GM23338 (cell line): ENCODE measurements at regions not wholly inside any gene's neighbourhood (a gene's known extent, or its start where the extent isn't known, plus 50 kb on each side); places are given as distances from the start of the nearest gene placed in this dataset.

Experiments
- ATAC-seq: fragments of 200-7000 bp; cut with Tn5 transposase; 3 replicates; pipeline ENCODE4 v1.9.1; 2020
- DNase-seq: peaks from one replicate; pipeline ENCODE4 v3.0.0-alpha.2; 2015; ENCODE audit warnings: low spot score
- H2AFZ ChIP-seq: fragments of 200-600 bp; sonication (generic); 2 replicates; pipeline ENCODE4 v1.8.0; 2016; ENCODE audit warnings: antibody characterized with exemption, mild to moderate bottlenecking, moderate library complexity
- H3F3A ChIP-seq: fragments of 200-600 bp; sonication (generic); replicated peaks from 2 replicates; pipeline ENCODE4 v1.8.0; 2017; ENCODE audit warnings: antibody characterized with exemption, mixed run types, low read depth
- H3K27ac ChIP-seq: fragments of 200-600 bp; sonication (generic); 2 replicates; pipeline ENCODE4 v1.6.1; 2016; ENCODE audit warnings: low read depth
- H3K27me3 ChIP-seq: fragments of 200-600 bp; sonication (generic); 2 replicates; pipeline ENCODE4 v1.8.0; 2016; ENCODE audit warnings: mild to moderate bottlenecking, mixed run types, moderate library complexity; ENCODE audit not compliant: insufficient read depth
- H3K36me3 ChIP-seq: fragments of 200-600 bp; sonication (generic); 2 replicates; pipeline ENCODE4 v1.8.0; 2016; ENCODE audit warnings: mild to moderate bottlenecking; ENCODE audit not compliant: insufficient read depth
- H3K4me1 ChIP-seq: fragments of 200-600 bp; sonication (generic); 2 replicates; pipeline ENCODE4 v1.8.0; 2016; ENCODE audit warnings: mild to moderate bottlenecking, moderate library complexity; ENCODE audit not compliant: insufficient read depth
- H3K4me2 ChIP-seq: fragments of 200-600 bp; sonication (generic); 2 replicates; pipeline ENCODE4 v1.7.1; 2017; ENCODE audit warnings: mixed run types
- H3K4me3 ChIP-seq: fragments of 200-600 bp; sonication (generic); 2 replicates; pipeline ENCODE4 v1.6.1; 2016; ENCODE audit warnings: mixed run types
- H3K79me2 ChIP-seq: fragments of 200-600 bp; sonication (generic); replicated peaks from 2 replicates; pipeline ENCODE4 v1.8.0; 2017; ENCODE audit warnings: mild to moderate bottlenecking; ENCODE audit not compliant: insufficient read depth
- H3K9me2 ChIP-seq: fragments of 200-600 bp; sonication (generic); 2 replicates; pipeline ENCODE4 v1.8.0; 2017; ENCODE audit not compliant: insufficient read depth
- H4K20me1 ChIP-seq: fragments of 200-600 bp; sonication (generic); replicated peaks from 2 replicates; pipeline ENCODE4 v1.8.0; 2017; ENCODE audit warnings: mild to moderate bottlenecking; ENCODE audit not compliant: insufficient read depth
- H3K27ac Mint-ChIP-seq: 2 replicates; pipeline ENCODE4 v1.8.0; 2020; ENCODE audit warnings: inconsistent platforms, mild to moderate bottlenecking, moderate library complexity, mixed read lengths
- H3K27me3 Mint-ChIP-seq: 3 replicates; pipeline ENCODE4 v1.8.0; 2022; ENCODE audit warnings: low read depth, mild to moderate bottlenecking, moderate library complexity, mixed read lengths, inconsistent platforms; ENCODE audit not compliant: insufficient read depth, poor library complexity
- H3K36me3 Mint-ChIP-seq: 3 replicates; pipeline ENCODE4 v1.8.0; 2021; ENCODE audit warnings: low read depth, mild to moderate bottlenecking, inconsistent platforms, moderate library complexity, mixed read lengths
- H3K4me1 Mint-ChIP-seq: 3 replicates; pipeline ENCODE4 v1.8.0; 2020; ENCODE audit warnings: mild to moderate bottlenecking, inconsistent platforms, mixed read lengths
- H3K4me3 Mint-ChIP-seq: 3 replicates; pipeline ENCODE4 v1.8.0; 2021; ENCODE audit warnings: moderate library complexity, mild to moderate bottlenecking, inconsistent platforms, mixed read lengths
- H3K9me3 Mint-ChIP-seq: 3 replicates; pipeline ENCODE4 v1.8.0; 2020; ENCODE audit warnings: moderate library complexity, mild to moderate bottlenecking, inconsistent platforms, mixed read lengths
- CREB1 ChIP-seq: fragments of 250-450 bp; sonication (Bioruptor Pico); IDR thresholded peaks from 2 replicates; pipeline ENCODE4 v1.5.0; 2020; ENCODE audit warnings: low read depth, mild to moderate bottlenecking, moderate library complexity
- ETS1 ChIP-seq: IDR thresholded peaks from 2 replicates; pipeline ENCODE4 v1.6.1; 2016; ENCODE audit warnings: antibody characterized with exemption
- EZH2 ChIP-seq: fragments of 200-600 bp; sonication (generic); IDR thresholded peaks from one replicate; pipeline ENCODE4 v1.8.0; 2017; ENCODE audit warnings: antibody characterized with exemption, mild to moderate bottlenecking, low read depth; ENCODE audit not compliant: unreplicated experiment
- EZH2phosphoT487 ChIP-seq: fragments of 200-600 bp; sonication (generic); IDR thresholded peaks from one replicate; pipeline ENCODE4 v1.8.1; 2018; ENCODE audit warnings: antibody characterized with exemption; ENCODE audit not compliant: unreplicated experiment
- JUNB ChIP-seq: IDR thresholded peaks from one replicate; pipeline ENCODE4 v1.6.1; 2016; ENCODE audit warnings: antibody characterized with exemption; ENCODE audit not compliant: unreplicated experiment
- NANOG ChIP-seq: IDR thresholded peaks from 2 replicates; pipeline ENCODE4 v1.6.1; 2016; ENCODE audit warnings: antibody characterized with exemption, borderline replicate concordance
- POLR2AphosphoS5 ChIP-seq: IDR thresholded peaks from 2 replicates; pipeline ENCODE4 v1.6.1; 2016; ENCODE audit warnings: antibody characterized with exemption, low read depth
- STAT1 ChIP-seq: IDR thresholded peaks from one replicate; pipeline ENCODE4 v1.6.1; 2016; ENCODE audit warnings: antibody characterized with exemption; ENCODE audit not compliant: unreplicated experiment
- ZNF114 ChIP-seq: fragments of 250-450 bp; sonication (Bioruptor Pico); IDR thresholded peaks from 2 replicates; pipeline ENCODE4 v1.5.0; 2020; ENCODE audit warnings: mild to moderate bottlenecking, moderate library complexity
- ZNF331 ChIP-seq: fragments of 250-450 bp; sonication (Bioruptor Pico); IDR thresholded peaks from 2 replicates; pipeline ENCODE4 v1.5.0; 2020; ENCODE audit warnings: low read depth, mild to moderate bottlenecking, moderate library complexity
- TF ChIP-seq, protein P1 (sequence below), 2 experiments: fragments of 200-600 bp in 1 of 2; sonication (generic) in 1 of 2; conservative IDR thresholded peaks; 2 replicates each; pipeline versions ENCODE4 v1.5.1 to v1.6.1; 2016 to 2017; ENCODE audit warnings: antibody characterized with exemption in 2 of 2, low read depth in 2 of 2, mild to moderate bottlenecking in 2 of 2, moderate library complexity in 1 of 2
- TF ChIP-seq, protein P2 (sequence below): IDR thresholded peaks from one replicate; pipeline ENCODE4 v1.6.1; 2018; ENCODE audit warnings: antibody characterized with exemption; ENCODE audit not compliant: unreplicated experiment
- TF ChIP-seq, protein P3 (sequence below): fragments of 250-450 bp; sonication (Bioruptor Pico); IDR thresholded peaks from 2 replicates; pipeline ENCODE4 v1.5.0; 2020; ENCODE audit warnings: mild to moderate bottlenecking, moderate library complexity

- no peaks in the 10 kb centered on the region for H3K9me3 Mint-ChIP-seq
- Histone ChIP-seq H3F3A (no peaks in the 10 kb centered on the region), H3K27me3 (no peaks in the 10 kb centered on the region), H3K4me1 (peaks cover 8% of the 10 kb centered on the region; the same call in 1 of the 2 replicates), H3K9me2 (no peaks in the 10 kb centered on the region), H3K79me2 (no peaks in the 10 kb centered on the region), H2AFZ (no peak overlapping the region), H3K4me3 (no peak overlapping the region), H4K20me1 (no peaks in the 10 kb centered on the region), H3K27ac (no peak overlapping the region), H3K36me3 (no peaks in the 10 kb centered on the region), H3K4me2 (no peak overlapping the region)
- H3K36me3 Mint-ChIP-seq = no peaks in the 10 kb centered on the region
- no peak for TF ChIP-seq STAT1
- no peak for TF ChIP-seq EZH2
- TF ChIP-seq ZNF331 (CRISPR knock-in tag) = no peak
- TF ChIP-seq, protein P1, sequence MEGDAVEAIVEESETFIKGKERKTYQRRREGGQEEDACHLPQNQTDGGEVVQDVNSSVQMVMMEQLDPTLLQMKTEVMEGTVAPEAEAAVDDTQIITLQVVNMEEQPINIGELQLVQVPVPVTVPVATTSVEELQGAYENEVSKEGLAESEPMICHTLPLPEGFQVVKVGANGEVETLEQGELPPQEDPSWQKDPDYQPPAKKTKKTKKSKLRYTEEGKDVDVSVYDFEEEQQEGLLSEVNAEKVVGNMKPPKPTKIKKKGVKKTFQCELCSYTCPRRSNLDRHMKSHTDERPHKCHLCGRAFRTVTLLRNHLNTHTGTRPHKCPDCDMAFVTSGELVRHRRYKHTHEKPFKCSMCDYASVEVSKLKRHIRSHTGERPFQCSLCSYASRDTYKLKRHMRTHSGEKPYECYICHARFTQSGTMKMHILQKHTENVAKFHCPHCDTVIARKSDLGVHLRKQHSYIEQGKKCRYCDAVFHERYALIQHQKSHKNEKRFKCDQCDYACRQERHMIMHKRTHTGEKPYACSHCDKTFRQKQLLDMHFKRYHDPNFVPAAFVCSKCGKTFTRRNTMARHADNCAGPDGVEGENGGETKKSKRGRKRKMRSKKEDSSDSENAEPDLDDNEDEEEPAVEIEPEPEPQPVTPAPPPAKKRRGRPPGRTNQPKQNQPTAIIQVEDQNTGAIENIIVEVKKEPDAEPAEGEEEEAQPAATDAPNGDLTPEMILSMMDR (conservative IDR thresholded peaks at IDR 0.05; ENCODE audit: low read depth in 2 of 2) = no peak
- no peak for TF ChIP-seq EZH2phosphoT487
- no peak for TF ChIP-seq POLR2AphosphoS5
- TF ChIP-seq, protein P2, sequence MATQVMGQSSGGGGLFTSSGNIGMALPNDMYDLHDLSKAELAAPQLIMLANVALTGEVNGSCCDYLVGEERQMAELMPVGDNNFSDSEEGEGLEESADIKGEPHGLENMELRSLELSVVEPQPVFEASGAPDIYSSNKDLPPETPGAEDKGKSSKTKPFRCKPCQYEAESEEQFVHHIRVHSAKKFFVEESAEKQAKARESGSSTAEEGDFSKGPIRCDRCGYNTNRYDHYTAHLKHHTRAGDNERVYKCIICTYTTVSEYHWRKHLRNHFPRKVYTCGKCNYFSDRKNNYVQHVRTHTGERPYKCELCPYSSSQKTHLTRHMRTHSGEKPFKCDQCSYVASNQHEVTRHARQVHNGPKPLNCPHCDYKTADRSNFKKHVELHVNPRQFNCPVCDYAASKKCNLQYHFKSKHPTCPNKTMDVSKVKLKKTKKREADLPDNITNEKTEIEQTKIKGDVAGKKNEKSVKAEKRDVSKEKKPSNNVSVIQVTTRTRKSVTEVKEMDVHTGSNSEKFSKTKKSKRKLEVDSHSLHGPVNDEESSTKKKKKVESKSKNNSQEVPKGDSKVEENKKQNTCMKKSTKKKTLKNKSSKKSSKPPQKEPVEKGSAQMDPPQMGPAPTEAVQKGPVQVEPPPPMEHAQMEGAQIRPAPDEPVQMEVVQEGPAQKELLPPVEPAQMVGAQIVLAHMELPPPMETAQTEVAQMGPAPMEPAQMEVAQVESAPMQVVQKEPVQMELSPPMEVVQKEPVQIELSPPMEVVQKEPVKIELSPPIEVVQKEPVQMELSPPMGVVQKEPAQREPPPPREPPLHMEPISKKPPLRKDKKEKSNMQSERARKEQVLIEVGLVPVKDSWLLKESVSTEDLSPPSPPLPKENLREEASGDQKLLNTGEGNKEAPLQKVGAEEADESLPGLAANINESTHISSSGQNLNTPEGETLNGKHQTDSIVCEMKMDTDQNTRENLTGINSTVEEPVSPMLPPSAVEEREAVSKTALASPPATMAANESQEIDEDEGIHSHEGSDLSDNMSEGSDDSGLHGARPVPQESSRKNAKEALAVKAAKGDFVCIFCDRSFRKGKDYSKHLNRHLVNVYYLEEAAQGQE = no peak
- TF ChIP-seq, protein P3, sequence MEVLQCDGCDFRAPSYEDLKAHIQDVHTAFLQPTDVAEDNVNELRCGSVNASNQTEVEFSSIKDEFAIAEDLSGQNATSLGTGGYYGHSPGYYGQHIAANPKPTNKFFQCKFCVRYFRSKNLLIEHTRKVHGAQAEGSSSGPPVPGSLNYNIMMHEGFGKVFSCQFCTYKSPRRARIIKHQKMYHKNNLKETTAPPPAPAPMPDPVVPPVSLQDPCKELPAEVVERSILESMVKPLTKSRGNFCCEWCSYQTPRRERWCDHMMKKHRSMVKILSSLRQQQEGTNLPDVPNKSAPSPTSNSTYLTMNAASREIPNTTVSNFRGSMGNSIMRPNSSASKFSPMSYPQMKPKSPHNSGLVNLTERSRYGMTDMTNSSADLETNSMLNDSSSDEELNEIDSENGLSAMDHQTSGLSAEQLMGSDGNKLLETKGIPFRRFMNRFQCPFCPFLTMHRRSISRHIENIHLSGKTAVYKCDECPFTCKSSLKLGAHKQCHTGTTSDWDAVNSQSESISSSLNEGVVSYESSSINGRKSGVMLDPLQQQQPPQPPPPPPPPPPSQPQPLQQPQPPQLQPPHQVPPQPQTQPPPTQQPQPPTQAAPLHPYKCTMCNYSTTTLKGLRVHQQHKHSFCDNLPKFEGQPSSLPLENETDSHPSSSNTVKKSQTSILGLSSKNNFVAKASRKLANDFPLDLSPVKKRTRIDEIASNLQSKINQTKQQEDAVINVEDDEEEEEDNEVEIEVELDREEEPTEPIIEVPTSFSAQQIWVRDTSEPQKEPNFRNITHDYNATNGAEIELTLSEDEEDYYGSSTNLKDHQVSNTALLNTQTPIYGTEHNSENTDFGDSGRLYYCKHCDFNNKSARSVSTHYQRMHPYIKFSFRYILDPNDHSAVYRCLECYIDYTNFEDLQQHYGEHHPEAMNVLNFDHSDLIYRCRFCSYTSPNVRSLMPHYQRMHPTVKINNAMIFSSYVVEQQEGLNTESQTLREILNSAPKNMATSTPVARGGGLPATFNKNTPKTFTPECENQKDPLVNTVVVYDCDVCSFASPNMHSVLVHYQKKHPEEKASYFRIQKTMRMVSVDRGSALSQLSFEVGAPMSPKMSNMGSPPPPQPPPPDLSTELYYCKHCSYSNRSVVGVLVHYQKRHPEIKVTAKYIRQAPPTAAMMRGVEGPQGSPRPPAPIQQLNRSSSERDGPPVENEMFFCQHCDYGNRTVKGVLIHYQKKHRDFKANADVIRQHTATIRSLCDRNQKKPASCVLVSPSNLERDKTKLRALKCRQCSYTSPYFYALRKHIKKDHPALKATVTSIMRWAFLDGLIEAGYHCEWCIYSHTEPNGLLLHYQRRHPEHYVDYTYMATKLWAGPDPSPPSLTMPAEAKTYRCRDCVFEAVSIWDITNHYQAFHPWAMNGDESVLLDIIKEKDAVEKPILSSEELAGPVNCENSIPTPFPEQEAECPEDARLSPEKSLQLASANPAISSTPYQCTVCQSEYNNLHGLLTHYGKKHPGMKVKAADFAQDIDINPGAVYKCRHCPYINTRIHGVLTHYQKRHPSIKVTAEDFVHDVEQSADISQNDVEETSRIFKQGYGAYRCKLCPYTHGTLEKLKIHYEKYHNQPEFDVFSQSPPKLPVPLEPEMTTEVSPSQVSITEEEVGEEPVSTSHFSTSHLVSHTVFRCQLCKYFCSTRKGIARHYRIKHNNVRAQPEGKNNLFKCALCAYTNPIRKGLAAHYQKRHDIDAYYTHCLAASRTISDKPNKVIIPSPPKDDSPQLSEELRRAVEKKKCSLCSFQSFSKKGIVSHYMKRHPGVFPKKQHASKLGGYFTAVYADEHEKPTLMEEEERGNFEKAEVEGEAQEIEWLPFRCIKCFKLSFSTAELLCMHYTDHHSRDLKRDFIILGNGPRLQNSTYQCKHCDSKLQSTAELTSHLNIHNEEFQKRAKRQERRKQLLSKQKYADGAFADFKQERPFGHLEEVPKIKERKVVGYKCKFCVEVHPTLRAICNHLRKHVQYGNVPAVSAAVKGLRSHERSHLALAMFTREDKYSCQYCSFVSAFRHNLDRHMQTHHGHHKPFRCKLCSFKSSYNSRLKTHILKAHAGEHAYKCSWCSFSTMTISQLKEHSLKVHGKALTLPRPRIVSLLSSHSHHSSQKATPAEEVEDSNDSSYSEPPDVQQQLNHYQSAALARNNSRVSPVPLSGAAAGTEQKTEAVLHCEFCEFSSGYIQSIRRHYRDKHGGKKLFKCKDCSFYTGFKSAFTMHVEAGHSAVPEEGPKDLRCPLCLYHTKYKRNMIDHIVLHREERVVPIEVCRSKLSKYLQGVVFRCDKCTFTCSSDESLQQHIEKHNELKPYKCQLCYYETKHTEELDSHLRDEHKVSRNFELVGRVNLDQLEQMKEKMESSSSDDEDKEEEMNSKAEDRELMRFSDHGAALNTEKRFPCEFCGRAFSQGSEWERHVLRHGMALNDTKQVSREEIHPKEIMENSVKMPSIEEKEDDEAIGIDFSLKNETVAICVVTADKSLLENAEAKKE (CRISPR knock-in tag) = no peak
- TF ChIP-seq JUNB = no peak
- TF ChIP-seq ETS1 = no peak
- no peak for TF ChIP-seq ZNF114 (CRISPR knock-in tag)
- TF ChIP-seq CREB1 (CRISPR knock-in tag) = no peak
- no peak for TF ChIP-seq NANOG
- no peak for ATAC-seq
- no peak overlapping the region for H3K27ac Mint-ChIP-seq
- no peak for DNase-seq
- peaks cover 15% of the 10 kb centered on the region; the same call in 2 of the 3 replicates for H3K4me1 Mint-ChIP-seq
- no peaks in the 10 kb centered on the region for H3K27me3 Mint-ChIP-seq
- no peak overlapping the region for H3K4me3 Mint-ChIP-seq
These were observed 1631.7 kb downstream of the SUCLG1 start for GRCh38 chr2:82827426-82827825.
